Tibial nerve (tissue), 3 donors: ENCODE measurements at regions not wholly inside any gene's neighbourhood (a gene's known extent, or its start where the extent isn't known, plus 50 kb on each side); places are given as distances from the start of the nearest gene placed in this dataset.

ENCODE experiments used
- CTCF ChIP-seq, 5 experiments: fragments of 200-600 bp in 3 of 5; fragments of 450-650 bp in 2 of 5; sonication (generic) in 3 of 5; IDR thresholded peaks; one replicate each; pipeline ENCODE4 v1.5.1; 2016 to 2019; ENCODE audit warnings: antibody characterized with exemption in 5 of 5, mild to moderate bottlenecking in 3 of 5, moderate library complexity in 2 of 5
- POLR2A ChIP-seq, 2 donors: fragments of 450-650 bp; IDR thresholded peaks; one replicate each; pipeline ENCODE4 v1.6.1; 2017; ENCODE audit warnings: antibody characterized with exemption in 2 of 2, mild to moderate bottlenecking in 2 of 2, moderate library complexity in 2 of 2

DNA sequence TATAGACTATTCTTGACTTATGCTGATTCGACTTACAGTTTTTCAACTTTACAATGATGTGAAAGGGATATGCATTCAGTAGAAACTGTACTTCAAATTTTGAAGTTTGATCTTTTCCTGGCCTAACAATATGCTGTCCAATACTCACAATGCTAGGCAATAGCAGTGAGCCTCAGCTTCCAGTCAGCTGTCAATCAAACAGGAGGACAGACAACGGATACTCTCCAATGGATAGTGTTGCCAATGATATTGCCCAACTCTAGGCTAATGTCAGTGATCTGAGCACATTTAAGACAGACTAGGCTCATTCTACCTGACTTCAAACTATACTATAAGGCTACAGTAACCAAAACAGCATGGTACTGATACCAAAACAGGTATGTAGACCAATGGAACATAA, 55.0 kb upstream of the ZNF280D start:
- TF ChIP-seq CTCF (IDR thresholded peaks at IDR 0.05), result no peak
- no peak for TF ChIP-seq POLR2A (IDR thresholded peaks at IDR 0.05)
